G401 (cell line): ENCODE measurements at regions not wholly inside any gene's neighbourhood (a gene's known extent, or its start where the extent isn't known, plus 50 kb on each side); places are given as distances from the start of the nearest gene placed in this dataset.
"Not testable (repeated sequence)": the region's sequence is repeated elsewhere in the genome, so short reads cannot be mapped to it uniquely, and the experiment has no call there.

Experiments used
- DNase-seq: peaks from one replicate; pipeline ENCODE4 v3.0.0-alpha.2; 2015; ENCODE audit warnings: low spot score
- in situ Hi-C: cut with HindIII; loops from 2 replicates; pipeline ENCODE4 v1.10.0; 2016; ENCODE audit warnings: low sequenced_read_pairs, mixed read lengths

DNA sequence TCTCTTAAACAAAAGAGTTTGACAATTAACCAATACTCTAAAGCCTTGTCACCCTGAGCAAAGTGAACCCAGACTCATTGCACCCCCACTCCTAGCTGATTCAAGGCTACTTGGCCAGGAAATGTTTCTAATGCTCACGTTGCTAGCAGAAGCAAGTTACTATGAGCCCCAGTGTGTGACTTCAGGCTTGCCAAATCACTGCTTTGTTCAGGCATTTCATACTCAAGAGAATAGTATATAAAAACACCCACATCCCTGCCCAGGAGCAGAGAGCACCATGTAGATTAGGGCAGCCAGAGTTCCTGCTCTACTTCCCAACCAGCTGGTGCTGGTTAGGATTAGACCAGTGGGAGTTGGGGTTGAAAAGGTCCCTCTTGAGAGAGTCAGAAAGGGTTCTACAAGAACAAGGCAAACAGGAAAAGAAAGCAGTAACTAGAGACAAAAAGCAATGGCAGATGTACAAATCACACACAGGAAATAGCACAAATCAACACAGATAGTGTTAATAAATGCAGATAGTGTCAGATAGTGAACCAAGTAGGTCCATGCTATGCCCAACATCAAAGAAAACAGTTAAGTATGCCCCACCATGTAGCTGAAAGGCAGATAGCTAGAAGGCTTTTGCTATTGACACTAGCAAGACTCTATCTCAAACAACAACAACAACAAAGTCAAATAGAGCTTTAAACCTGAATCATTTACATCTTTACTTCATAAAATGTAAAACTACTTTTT, 314.3 kb downstream of the GOLGA6L6 start:
- in situ Hi-C loops, DNase-seq: not testable (repeated sequence)

DNA sequence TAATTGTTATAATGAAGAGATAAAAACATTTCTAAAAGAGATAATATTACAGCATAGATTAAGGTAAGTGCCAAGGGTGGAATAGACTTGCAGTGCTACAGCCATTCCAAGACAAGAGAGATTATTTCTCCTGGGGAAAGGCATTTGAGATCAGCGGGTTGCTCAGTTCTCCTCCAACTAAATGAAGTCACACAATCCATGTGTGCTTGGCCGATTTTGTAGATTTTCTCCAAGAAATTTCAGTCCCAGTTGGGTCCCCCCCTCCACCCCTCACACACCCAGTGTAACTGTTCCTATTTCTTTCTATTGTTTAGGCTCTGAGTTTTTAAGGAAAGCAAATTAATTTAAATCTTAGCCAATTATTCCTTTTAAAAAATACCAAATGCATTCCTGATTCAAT, 315.1 kb downstream of the GOLGA6L6 start:
- in situ Hi-C loops, DNase-seq: not testable (repeated sequence)

DNA sequence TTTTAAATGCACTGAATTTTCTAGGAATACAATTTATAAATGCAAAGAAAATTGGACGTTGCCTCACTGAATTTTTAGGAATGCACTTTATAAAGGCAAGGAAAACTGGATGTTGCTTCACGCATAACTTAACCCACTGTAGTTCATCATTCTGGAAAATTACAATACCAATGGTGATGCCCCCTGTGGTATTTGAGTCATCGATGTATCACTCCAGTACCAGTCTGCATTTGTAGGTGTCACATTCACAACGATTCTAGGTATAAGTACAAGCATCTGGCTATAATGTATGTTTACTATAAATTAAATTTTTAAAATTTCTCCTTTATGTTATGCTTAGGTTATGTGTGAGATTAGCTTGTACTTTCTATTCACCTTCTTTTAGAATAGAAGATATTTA, 320.5 kb downstream of the GOLGA6L6 start:
- in situ Hi-C loops, DNase-seq: not testable (repeated sequence)

DNA sequence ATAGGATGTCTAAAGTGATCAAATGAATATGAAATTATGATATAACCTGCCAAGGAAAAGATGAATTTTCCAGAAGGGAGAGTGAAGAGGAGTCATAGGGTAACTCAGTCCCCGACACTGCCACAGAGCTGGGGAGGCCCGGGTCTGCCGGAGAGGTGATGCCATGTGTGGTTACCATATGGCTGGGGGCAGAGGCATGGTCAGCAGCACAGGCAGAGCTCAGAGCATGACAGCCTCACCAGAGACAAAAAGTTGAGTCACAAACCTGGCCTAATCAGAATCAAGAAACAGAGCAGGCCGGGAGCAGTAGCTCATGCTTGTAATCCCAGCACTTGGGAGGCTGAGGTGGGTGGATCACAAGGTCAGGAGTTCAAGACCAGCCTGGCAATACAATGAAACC, 322.4 kb downstream of the GOLGA6L6 start:
- DNase-seq, in situ Hi-C loops: not testable (repeated sequence)

DNA sequence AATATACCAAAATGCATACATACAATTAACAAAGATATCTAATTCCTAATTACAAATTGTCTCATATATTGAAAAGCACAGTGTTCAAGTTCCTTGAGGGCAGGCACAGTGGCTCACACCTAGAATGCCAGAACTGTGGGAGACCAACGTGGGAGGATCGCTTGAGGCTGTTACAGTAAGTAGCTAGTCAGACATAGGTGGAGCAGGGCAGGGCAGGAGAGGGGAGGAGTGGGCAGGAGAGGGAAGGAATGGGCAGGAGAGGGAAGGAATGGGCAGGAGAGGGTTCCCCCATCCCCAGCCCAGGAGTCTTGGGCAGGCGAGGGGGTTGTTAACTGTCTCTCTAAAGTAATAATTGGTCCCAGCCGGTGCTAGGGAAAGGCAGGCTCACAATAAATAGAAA, 325.9 kb downstream of the GOLGA6L6 start:
- in situ Hi-C loops, DNase-seq: not testable (repeated sequence)

DNA sequence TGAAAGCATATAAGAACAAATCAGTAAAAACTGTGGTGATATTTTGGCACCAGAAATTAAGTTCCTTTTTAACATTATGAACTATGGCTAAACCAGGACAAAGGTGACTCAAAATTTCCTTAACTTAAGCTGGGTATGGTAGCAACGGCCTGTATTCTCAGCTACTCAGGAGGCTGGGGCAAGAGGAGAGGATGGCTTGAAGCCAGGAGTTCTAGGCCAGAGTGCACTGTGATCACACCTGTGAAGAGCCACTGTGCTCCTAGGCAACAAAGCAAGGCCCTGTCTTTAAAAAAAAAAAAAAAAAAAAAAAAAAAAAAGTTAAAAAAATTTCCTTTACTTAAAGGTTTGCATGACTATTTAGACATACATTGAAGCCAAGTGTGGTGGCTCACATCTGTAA, 327.5 kb downstream of the GOLGA6L6 start:
- in situ Hi-C loops, DNase-seq: not testable (repeated sequence)

DNA sequence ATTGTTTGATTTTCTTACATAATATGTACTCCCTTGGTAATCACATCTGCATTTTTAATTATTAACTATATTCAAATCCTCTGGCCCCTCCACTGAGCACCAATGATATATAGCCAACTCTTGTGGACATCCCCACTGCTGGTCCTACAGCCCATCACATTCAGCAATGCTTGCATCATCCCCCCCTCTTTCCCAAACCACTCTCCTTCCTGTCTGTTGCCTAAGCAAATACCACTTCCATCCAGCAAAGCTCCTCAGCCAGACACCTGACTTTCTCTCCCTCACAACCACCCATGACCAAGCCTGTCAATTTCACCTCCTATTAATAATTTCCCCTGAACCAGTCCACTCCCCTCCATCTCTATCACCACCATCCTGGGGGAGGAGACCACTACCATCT, 330.1 kb downstream of the GOLGA6L6 start:
- in situ Hi-C loops, DNase-seq: not testable (repeated sequence)

DNA sequence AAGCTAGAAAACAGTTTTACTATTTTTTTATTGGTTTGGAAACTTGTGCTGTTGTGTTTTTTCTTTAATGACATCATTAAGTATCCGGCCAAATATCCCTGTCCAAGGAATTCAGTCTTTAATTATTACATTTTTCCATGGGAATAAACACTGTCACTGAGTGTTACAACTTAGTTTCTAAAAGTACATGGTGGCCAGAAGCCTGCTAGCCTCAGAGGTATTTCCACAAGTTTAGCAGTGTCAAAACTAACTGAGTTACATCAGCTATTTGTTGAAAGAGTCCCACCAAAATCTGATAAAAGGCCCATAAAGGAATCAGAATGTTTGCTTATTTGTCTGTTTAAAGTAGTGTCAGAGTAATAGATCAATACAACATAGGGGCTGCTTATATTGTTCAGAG, 331.6 kb downstream of the GOLGA6L6 start:
- in situ Hi-C loops, DNase-seq: not testable (repeated sequence)

DNA sequence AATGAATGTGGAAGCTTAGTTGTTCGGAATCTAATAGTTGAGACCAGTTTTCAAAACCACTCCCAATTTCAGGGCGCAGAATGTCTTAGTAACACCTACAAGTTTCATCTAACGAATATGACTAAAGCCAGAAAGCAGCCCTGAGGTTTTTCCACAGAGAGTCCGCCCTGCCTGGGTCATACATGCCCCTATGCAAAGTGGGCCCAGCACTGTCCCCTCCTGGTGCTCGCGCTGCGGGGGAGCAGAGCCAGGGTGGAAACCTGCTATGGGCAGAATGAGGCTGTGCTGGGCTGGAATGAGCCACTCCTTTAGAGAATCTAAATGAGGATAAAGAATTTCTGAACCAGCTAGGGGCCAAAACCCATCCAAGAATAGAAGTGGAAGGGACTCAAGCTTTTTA, 334.0 kb downstream of the GOLGA6L6 start:
- in situ Hi-C loops, DNase-seq: not testable (repeated sequence)

DNA sequence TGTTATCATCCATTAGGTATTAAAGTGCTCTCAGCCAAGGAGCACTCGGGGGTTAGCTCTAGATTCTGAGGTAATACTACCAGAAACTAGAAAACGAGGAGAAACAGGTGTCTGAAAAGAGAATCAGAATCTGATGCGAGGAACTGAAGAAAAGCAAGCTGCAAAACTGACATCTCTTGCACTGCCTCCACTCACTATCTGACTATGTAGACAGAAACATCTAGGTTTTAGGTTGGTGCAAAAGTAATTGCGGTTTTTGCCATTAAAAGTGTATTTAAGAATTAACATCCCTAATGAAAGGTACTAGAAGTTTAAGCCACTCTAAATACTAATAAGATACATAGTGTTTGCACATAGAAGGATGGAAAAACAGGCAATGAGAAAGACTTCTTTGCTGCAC, 334.4 kb downstream of the GOLGA6L6 start:
- DNase-seq, in situ Hi-C loops: not testable (repeated sequence)

DNA sequence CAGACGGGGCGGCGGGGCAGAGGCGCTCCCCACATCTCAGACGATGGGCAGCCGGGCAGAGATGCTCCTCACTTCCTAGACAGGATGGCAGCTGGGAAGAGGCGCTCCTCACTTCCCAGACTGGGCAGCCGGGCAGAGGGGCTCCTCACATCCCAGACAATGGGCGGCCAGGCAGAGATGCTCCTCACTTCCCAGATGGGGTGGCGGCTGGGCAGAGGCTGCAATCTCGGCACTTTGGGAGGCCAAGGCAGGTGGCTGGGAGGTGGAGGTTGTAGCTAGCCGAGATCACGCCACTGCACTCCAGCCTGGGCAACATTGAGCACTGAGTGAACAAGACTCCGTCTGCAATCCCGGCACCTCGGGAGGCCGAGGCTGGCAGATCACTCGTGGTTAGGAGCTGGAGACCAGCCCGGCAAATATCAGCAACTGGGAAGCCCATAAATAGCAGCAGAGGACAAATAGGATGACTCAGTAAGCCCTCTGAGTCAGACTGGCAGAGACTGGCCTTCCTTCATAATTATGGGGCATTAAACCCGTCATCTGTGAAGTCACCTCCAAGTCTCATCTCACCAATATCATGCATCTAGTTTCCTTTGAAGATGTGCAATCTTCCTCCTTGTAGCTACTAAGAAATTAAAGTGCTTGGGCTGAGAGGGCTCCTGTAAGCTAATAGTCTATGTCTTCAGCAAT, 337.3 kb downstream of the GOLGA6L6 start:
- DNase-seq, in situ Hi-C loops: not testable (repeated sequence)

DNA sequence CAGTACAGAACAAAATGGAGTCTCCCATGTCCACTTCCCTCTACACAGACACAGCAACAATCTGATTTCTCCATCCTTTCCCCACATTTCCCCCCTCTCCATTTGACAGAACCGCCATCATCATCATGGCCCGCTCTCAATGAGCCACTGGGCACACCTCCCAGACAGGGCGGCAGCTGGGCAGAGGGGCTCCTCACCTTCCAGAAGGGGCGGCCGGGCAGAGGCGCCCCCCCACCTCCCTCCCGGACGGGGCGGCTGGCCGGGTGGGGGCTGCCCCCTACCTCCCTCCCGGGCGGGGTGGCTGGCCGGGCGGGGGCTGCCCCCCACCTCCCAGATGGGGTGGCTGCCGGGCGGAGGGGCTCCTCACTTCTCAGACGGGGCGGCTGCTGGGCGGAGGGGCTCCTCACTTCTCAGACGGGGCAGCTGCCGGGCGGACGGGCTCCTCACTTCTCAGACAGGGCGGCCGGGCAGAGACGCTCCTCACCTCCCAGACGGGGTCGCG, 337.9 kb downstream of the GOLGA6L6 start:
- DNase-seq: not testable (repeated sequence)

DNA sequence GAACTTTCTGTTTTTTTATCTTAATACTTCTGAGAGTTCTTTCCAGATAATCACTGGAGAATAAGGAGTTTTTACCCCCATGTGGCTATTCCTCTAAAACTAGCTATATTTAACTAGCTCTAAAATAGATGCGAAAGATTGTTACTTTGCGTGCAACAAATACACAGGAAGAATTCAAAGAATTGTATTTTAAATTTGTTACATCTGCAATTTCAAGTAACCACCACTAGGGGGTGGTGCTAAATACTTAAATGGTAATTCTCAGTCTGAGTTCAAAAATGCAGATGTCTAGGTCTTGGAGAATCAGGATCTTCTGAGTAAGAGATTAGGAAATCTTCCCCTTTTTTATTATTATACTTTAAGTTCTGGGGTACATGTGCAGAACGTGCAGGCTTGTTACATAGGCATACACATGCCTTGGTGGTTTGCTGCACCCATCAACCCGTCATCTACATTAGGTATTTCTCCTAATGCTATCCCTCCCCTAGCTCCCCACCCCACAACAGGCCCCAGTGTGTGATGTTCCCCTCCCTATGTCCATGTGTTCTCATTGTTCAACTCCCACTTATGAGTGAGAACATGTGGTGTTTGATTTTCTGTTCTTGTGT, 346.9 kb downstream of the GOLGA6L6 start:
- DNase-seq, in situ Hi-C loops: not testable (repeated sequence)

More for the DNA sequence above, 337.9 kb downstream of the GOLGA6L6 start:
- in situ Hi-C loops: not testable (repeated sequence)

DNA sequence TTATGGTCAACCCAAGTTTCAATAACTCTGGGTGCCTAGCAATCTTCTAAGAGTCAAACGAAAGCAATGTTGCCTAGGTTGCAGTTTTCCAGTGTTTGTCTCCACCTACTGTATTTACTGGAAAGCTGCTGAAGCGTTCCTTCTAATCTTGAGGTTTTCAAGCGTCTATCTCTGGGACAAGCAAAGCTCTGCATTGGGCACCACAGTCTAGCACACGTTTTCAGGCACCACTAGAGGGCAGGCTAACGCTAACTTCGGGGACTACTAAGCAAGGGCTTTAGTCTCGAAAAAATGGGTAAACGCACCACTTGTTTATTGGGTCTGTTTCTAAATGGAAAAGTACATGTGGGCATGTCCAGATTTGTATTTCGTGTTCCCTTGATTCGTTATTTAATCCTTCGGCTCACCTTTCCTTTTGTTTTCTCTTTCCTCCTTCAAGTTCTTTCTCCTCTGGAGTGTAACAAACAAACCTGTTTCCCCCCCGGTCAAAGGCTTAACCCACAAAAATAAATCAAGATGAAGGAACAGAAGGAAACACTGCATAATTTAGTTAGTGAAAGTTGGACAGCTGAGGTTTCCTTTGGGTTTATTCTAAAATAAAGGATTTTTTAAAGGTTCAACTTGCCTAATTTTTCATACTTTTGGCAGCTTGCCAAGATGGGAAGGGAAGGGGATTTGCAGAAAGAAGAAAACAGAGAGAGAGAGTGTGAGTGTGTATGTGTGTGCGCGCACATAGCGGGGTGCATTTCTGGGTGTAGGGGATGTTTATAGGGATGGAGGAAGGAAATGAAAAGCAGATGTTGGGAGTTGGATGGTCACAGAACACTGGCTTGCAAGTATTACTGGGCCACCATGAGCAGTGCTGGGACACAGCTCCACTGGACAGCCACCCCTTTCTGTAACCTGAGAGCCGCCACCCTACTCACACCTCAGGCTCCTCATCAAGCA, 348.3 kb downstream of the GOLGA6L6 start:
- DNase-seq, in situ Hi-C loops: not testable (repeated sequence)

DNA sequence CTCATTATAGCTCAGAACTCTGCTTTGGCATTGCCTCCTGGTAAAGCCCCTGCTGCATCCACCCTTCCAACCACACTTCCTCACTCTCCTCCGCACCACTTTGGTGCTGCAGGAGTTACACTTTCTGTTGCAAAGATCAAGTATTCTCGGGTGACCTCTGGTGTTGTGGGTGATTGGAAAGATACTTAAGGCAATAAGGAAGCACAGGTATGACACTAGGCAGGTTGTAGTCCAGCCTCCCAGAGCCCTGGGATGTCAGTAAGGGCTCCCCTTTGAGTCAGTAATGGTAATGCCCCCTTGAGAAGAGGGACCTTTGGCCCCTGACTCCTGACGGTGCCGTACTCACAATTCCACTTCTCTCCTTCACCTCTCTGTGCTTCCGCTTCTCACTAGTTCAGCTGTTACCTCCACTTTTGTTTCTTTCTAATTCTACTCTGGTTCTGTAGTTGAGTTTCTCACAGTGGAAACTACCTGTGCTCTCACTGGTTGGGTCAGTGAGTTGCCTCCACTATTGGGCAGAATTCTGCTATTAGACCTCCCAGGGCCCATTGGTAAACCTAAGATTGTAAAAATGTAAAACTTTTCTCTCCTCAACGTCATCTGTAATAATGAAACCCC, 350.0 kb downstream of the GOLGA6L6 start:
- in situ Hi-C loops, DNase-seq: not testable (repeated sequence)

DNA sequence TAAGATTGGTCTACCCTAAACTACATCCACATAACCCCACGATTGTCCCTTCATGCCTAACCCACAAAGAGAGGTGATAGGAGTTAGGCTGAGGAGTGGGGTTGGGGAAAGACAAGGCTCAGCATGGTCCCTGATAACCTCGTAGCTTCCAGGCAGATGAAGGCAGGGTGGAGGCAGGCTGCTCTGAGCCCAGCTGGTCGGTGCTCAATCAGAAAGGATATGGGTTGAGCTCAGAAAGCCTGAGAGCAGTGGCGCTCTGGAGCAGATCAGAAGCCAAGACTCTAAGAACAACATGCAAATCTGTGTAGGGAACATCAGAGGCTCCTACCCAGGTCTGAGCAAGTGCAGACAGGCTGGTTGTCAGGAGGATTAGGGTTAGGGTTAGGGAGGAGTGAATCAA, 353.0 kb downstream of the GOLGA6L6 start:
- DNase-seq, in situ Hi-C loops: not testable (repeated sequence)

DNA sequence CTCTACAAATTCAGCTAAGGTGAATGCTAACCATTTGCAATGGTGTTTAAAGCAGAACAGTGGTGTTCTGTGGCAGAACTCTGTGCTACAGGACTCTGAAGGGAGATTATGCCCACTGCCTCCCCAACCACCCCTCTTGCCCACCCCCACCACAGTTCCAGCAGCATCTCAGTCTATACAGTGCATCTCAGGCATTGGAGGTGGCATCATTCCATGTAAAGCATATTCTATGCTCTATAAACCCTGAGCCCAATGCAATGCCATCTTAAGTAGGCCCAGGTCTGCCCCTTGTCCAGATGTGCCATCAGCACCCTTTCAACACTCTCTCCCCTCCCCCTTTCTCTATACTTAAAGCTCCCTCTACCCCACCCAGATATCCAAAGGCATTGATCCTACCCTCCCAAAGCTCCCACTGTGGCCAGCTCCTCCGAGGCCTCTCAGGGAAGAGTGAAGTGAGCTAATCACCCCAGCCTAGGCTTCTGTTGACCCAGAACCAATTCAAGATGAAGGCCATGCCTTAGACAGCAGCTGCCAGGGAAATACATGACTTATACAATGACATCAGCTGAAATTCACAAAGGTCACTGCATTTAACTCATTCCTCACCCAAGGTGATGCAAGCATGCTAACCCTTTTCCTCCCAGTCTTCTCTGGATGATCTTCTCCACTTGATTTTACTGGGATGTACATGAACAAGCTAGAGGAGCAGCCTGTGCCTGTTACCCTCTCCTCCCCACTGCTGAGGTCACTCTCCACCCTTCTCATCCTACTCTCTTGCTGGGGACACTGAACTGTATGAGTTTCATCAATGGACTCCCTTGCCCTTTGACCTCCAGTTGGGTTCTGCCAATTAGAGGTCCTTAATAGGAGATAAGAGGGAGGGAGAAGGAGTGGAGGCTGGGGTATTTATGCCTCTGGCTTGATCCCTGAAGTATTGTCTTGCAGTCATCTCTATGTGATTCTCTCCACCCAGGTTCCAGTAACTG, 353.9 kb downstream of the GOLGA6L6 start:
- in situ Hi-C loops, DNase-seq: not testable (repeated sequence)
